HL-60 (cell line): ENCODE measurements at regions not wholly inside any gene's neighbourhood (a gene's known extent, or its start where the extent isn't known, plus 50 kb on each side); places are given as distances from the start of the nearest gene placed in this dataset.

Source experiments
- CTCF ChIP-seq: IDR thresholded peaks from one replicate; pipeline ENCODE4 v1.5.1; 2011; ENCODE audit warnings: low read length, control low read depth, inconsistent platforms; ENCODE audit not compliant: insufficient read depth
- POLR2AphosphoS5 ChIP-seq: IDR thresholded peaks from 2 replicates; pipeline ENCODE4 v1.6.1; 2012; ENCODE audit warnings: low read depth
- REST ChIP-seq: IDR thresholded peaks from 2 replicates; pipeline ENCODE4 v1.6.1; 2012; ENCODE audit warnings: low read depth; ENCODE audit not compliant: insufficient replicate concordance

- TF ChIP-seq CTCF (no peak), POLR2AphosphoS5 (no peak), REST (no peak)
Observed at GRCh38 chr10:129231821-129232220, 235.2 kb upstream of the MGMT start.
